Spinal cord (tissue), 9 donors: ENCODE measurements at regions not wholly inside any gene's neighbourhood (a gene's known extent, or its start where the extent isn't known, plus 50 kb on each side); places are given as distances from the start of the nearest gene placed in this dataset.

Source experiments
- DNase-seq, 6 donors: peaks; one replicate each; pipeline versions ENCODE4 v3.0.0 to v3.0.0-alpha.2; 2013 to 2015; ENCODE audit warnings: low spot score in 6 of 6, low read depth in 4 of 6
- H3K27ac ChIP-seq: one replicate; pipeline ENCODE4 v1.5.1; 2013; ENCODE audit warnings: low read depth, low read length, control low read depth
- H3K27me3 ChIP-seq: one replicate; pipeline ENCODE4 v1.6.1; 2013; ENCODE audit warnings: low read length; ENCODE audit not compliant: control insufficient read depth, insufficient read depth
- H3K36me3 ChIP-seq: one replicate; pipeline ENCODE4 v1.6.1; 2013; ENCODE audit warnings: low read length; ENCODE audit not compliant: control insufficient read depth, insufficient read depth
- H3K4me1 ChIP-seq: one replicate; pipeline ENCODE4 v1.6.1; 2013; ENCODE audit warnings: low read length; ENCODE audit not compliant: control insufficient read depth, insufficient read depth
- H3K4me3 ChIP-seq: one replicate; pipeline ENCODE4 v1.5.1; 2013; ENCODE audit warnings: low read depth, low read length, control low read depth
- H3K9me3 ChIP-seq: one replicate; pipeline ENCODE4 v1.6.1; 2013; ENCODE audit warnings: low read length; ENCODE audit not compliant: control insufficient read depth, insufficient read depth
- WGBS: methylation state at CpG from one replicate; pipeline ENCODE4 v1.1.5; 2013; ENCODE audit warnings: missing lambda C conversion rate; ENCODE audit not compliant: insufficient coverage; 5-methylcytosine and 5-hydroxymethylcytosine counted together
- donor health status: healthy.

DNA sequence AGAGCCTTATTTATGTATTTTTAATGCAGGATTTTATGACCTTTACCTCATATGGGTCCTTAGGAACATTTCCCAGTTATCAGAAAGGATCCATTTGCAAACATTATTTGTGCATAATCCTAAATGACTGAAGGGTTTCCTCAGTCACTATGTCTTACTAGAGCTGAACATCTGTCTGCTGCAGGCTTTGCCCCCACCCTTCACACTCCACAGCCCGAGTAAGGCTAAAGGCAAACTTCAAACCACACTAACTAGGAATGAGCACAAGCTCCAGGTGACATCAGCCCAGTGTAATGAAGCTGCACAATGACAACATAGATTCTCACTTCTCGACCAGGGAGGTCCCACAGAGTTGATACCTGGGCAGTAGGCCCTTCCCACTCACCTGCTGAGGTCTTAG lies 491.3 kb upstream of the MKI67 start:
- no peaks in the 10 kb centered on the region for H3K9me3 ChIP-seq
- H3K36me3 ChIP-seq, result no peaks in the 10 kb centered on the region
- H3K4me1 ChIP-seq, result peaks cover 16% of the 10 kb centered on the region
- no peaks in the 10 kb centered on the region for H3K27me3 ChIP-seq
- no peak overlapping the region for H3K27ac ChIP-seq
- no peak overlapping the region for H3K4me3 ChIP-seq
- 83% methylated on average over 1 of the region's 2 CpGs for WGBS
- DNase-seq, result no peak

DNA sequence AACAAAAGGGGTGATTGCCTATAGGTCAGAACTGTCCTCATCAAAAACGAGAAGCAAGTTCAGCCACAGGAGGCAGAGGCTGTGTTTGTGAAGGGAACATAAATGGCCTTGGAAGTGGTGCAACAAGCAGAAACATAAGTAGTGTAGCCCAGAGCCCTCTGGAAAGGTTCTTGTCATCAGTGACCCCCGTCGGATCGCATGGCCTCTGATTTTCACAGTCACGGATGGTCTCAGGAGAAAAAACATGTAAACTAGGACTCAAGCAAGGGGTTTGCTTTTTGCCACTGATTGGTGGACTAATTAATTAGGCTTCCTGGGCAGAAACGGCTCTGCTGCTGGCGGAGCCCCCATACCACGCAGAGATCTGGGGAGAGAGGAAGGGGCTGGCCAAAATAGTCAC lies 496.5 kb upstream of the MKI67 start:
- Histone ChIP-seq H3K27me3 (no peaks in the 10 kb centered on the region), H3K4me3 (no peak overlapping the region), H3K36me3 (no peaks in the 10 kb centered on the region), H3K9me3 (no peaks in the 10 kb centered on the region), H3K27ac (no peak overlapping the region), H3K4me1 (peaks cover 5% of the 10 kb centered on the region)
- WGBS, result 85% methylated on average over 8 of the region's 8 CpGs
- no peak for DNase-seq

DNA sequence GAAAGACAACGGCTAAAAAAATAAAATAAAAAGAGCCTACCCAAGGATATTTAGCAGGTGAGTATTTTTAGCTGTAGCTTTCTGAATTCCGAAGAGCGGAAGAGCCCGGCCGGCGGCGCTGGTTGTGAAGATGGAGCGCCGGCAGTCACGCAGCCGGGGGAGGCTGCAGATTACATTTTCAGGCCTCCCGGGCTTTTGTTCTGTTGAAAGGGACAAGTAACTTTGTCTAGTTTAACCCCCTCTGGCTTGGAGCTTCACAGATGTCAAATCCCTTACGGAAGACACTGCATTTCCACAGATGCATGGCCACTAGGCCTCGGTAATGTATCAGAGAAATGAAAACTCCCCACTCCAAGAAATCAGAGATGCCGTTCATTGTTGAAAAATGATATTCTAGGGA lies 497.6 kb upstream of the MKI67 start:
- no peak overlapping the region for H3K4me3 ChIP-seq
- DNase-seq, result peak in 1 of 6 donors; percentile 49
- no peak overlapping the region for H3K27ac ChIP-seq
- peaks cover 5% of the 10 kb centered on the region for H3K4me1 ChIP-seq
- 59% methylated on average over 10 of the region's 15 CpGs for WGBS
- no peaks in the 10 kb centered on the region for H3K27me3 ChIP-seq
- no peaks in the 10 kb centered on the region for H3K9me3 ChIP-seq
- no peaks in the 10 kb centered on the region for H3K36me3 ChIP-seq

DNA sequence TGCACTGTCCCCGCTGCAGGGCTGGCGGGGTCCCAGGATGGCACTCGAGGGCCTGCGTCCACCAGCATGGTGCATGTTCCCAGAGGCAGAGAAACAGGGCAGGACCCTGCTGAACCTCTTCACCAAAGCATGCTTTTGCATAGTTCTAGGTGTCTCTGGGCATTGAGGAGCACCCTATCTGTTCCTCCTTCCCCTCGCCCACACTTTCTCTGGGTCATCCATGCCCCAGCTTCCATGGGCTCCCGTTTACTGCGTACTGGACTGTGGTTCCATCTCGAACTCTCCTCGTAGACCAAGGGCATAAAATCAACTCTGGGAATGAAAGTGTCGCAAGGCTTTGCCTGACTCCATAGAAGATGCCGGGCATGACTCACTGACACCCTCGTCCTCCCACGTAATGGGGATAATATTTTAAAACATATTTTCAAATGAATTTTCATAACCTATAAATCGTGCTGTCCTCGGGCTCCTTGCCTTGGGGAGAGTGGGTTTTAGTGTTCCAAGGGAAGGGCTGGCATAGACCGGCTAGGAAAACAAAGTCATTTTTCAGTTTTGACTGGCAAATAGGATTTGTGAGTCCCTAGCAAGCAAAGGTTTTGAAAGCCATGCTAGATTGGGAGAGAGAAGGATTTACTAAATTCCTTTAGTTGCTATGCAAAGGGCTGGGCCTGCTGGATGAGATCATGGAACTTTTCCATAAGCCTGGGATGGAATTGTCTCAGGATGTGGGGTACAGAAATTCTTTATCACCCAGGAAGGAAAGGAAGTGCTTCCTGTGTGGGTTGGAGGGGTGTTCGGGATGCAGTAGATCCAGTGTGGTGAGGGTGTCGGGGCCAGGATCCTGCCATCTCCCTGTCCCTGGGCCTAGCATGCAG lies 498.7 kb upstream of the MKI67 start:
- DNase-seq, result no peak
- H3K4me1 ChIP-seq, result peaks cover 5% of the 10 kb centered on the region
- H3K27ac ChIP-seq, result no peak overlapping the region
- H3K4me3 ChIP-seq, result no peak overlapping the region
- 95% methylated on average over 13 of the region's 18 CpGs for WGBS
- no peaks in the 10 kb centered on the region for H3K27me3 ChIP-seq
- no peaks in the 10 kb centered on the region for H3K36me3 ChIP-seq
- H3K9me3 ChIP-seq, result no peaks in the 10 kb centered on the region

DNA sequence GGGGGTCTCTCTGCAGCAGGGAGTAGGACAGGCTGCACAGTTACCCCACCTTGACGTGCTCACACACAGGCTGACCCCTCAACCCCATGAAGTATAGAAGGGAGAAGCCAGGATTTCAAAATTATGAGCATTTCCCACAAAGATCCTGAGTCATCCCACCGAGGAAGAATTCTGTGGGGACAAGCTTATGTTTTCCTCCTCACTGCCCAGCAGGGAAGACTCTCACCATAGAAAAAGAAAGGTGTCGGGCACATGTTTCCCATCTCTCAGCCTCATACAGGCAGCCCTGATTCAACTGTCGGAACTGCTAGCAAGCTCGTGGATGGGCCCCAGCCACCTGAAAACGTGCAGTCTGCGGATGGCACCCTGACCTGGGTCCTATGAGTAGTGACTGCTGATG lies 499.7 kb upstream of the MKI67 start:
- Histone ChIP-seq H3K27me3 (no peaks in the 10 kb centered on the region), H3K4me1 (peaks cover 5% of the 10 kb centered on the region), H3K9me3 (no peaks in the 10 kb centered on the region), H3K4me3 (no peak overlapping the region), H3K36me3 (no peaks in the 10 kb centered on the region), H3K27ac (no peak overlapping the region)
- no peak for DNase-seq
- 93% methylated on average over 3 of the region's 7 CpGs for WGBS

DNA sequence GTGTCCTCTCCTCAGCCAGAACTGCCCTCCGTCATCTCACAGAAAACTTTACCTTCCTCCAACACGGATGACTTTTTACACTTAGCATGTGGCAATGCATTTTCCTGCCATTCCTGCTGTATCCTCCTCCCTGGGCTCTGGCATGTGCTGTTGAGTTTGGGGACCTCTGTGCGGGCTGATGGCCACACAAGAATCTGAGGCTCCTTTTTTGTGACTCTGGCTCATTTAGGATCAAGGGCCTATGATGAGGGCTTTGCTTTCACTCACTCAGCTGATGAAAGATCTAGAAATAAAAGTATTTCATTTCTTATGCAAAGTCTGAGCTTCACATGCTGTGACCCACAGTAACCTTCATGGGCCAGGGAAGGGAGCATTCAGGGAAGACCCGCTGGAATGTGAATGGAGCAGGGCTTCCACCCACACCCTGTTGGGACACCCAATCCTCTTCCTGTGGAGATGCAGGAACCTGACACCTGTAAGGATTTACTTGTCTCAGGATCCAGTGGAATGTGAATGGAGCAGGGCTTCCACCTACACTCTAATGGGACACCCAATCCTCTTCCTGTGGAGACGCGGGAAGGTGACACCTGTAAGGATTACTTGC lies 500.3 kb upstream of the MKI67 start:
- Histone ChIP-seq H3K36me3 (no peaks in the 10 kb centered on the region), H3K4me1 (peaks cover 5% of the 10 kb centered on the region), H3K9me3 (no peaks in the 10 kb centered on the region), H3K4me3 (no peak overlapping the region), H3K27me3 (no peaks in the 10 kb centered on the region), H3K27ac (no peak overlapping the region)
- 100% methylated on average over 4 of the region's 6 CpGs for WGBS
- DNase-seq, result no peak

DNA sequence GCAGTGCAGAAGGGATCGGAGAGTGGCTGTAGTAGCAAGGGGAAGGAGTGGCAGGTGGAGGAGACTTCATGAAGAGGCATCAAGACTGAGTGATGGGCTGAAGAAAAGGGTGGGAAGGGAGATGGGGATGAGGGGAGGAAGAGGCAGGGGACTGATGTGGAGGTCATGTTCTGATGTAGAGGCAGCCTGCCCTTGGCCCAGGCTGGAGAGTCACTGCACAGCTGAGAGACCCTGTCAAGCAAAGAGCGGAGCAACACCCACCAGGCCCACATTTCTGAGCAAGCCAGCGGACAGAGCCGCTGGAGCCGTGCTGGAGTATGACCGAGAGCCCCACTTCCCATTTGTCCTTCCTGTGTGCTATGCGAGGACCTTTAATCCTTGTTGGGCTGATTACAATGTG lies 501.6 kb upstream of the MKI67 start:
- no peak overlapping the region for H3K27ac ChIP-seq
- H3K4me1 ChIP-seq, result no peaks in the 10 kb centered on the region
- DNase-seq, result no peak
- no peak overlapping the region for H3K4me3 ChIP-seq
- H3K9me3 ChIP-seq, result no peaks in the 10 kb centered on the region
- 96% methylated on average over 3 of the region's 7 CpGs for WGBS
- no peaks in the 10 kb centered on the region for H3K36me3 ChIP-seq
- H3K27me3 ChIP-seq, result no peaks in the 10 kb centered on the region

DNA sequence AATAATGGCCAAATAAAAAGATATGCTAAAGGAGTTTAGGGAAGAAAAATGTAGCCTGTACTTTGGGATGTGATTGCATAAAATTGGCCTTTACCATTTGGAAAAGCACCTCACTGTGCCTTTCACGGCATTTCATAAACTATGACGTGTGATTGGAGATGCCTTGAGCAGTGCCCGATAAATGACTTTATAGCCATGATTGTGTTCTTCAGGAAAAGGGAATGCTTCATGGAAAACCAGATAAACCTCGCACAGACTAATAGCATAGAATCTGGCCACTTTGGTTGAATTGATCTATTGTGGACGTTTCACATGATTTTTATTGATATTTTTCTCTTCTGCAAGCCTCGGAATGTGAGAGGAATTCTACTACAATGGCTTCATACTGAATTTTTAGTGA lies 502.0 kb upstream of the MKI67 start:
- Histone ChIP-seq H3K9me3 (no peaks in the 10 kb centered on the region), H3K27me3 (no peaks in the 10 kb centered on the region), H3K36me3 (no peaks in the 10 kb centered on the region), H3K4me1 (no peaks in the 10 kb centered on the region), H3K27ac (no peak overlapping the region), H3K4me3 (no peak overlapping the region)
- no peak for DNase-seq
- WGBS, result 82% methylated on average over 4 of the region's 6 CpGs

DNA sequence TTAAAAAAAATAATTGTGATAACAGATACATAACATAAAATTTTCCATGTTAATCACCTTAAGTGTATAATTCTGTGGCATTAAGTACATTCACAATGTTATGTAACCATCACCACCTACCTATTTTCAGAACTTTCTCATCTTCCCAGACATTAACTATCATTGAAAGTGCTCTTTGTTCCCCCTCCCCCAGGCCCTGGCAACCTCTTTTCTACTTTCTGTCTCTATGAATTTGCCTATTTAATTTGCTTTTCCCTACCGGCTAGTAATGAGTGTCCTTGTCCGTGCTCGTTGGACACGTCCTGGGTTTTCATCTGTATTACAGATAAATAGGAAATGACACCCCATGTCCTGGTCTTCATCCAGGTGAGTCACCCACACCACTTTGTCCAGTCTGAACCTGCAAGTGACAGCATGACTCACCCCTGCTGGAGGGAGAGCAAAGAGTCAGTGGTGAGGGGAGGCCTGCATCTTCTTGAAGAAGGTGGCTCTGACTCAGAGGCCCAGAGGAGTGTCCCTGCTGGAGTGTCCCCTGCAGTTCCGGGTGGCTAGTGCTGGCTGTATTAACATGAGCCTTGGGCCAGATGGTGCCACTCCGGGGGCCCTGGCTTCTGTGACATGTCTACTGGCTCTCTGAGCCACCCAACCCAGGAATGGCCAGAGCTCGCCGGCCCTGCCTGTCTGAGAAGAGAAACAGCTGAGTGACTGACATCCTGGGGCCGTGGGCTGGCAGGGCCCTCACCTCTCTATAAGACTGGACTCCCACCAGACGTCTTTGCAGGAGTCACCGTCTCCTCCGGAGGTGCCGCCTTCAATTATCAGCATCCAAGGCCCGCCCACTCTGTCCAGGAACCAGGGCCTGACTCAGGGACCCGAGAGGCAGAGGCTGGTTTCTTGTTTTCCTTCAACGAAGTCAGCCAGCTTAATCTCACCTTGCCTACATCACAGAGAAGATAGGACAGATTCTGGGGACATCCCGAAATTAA lies 503.2 kb upstream of the MKI67 start:
- 93% methylated on average over 10 of the region's 17 CpGs for whole genome bisulfite sequencing
- Histone ChIP-seq H3K27me3 (no peaks in the 10 kb centered on the region), H3K36me3 (no peaks in the 10 kb centered on the region), H3K9me3 (no peaks in the 10 kb centered on the region), H3K4me1 (no peaks in the 10 kb centered on the region), H3K27ac (no peak overlapping the region), H3K4me3 (no peak overlapping the region)
- DNase-seq, result no peak
